Superior temporal gyrus (tissue), 1 donor: ENCODE measurements at regions not wholly inside any gene's neighbourhood (a gene's known extent, or its start where the extent isn't known, plus 50 kb on each side); places are given as distances from the start of the nearest gene placed in this dataset.
"Not testable (repeated sequence)": the region's sequence is repeated elsewhere in the genome, so short reads cannot be mapped to it uniquely, and the experiment has no call there.

Experiments
- DNase-seq: peaks from one replicate; pipeline ENCODE4 v3.0.0-alpha.2; 2016; ENCODE audit errors: extremely low spot score

- DNase-seq: no peak
Observed at GRCh38 chr20:47985092-47985850, 200.0 kb upstream of the SULF2 start.

GRCh38 chr20:47984437-47984836 is 199.2 kb upstream of the SULF2 start:
- no peak for DNase-seq

- DNase-seq: not testable (repeated sequence)
Observed at GRCh38 chr20:47983642-47984041, 198.4 kb upstream of the SULF2 start.

- DNase-seq: no peak
Observed at GRCh38 chr20:47982574-47983360, 197.5 kb upstream of the SULF2 start.

- no peak for DNase-seq
Observed at GRCh38 chr20:47981222-47981621, 195.9 kb upstream of the SULF2 start.

- no peak for DNase-seq
Observed at GRCh38 chr20:47980336-47981177, 195.3 kb upstream of the SULF2 start.

- DNase-seq: not testable (repeated sequence)
Observed at GRCh38 chr20:47979361-47980095, 194.2 kb upstream of the SULF2 start.

GRCh38 chr20:47978428-47979120 is 193.3 kb upstream of the SULF2 start:
- not testable (repeated sequence) for DNase-seq

- DNase-seq: not testable (repeated sequence)
Observed at GRCh38 chr20:47977789-47978252, 192.5 kb upstream of the SULF2 start.

- not testable (repeated sequence) for DNase-seq
Observed at GRCh38 chr20:47977017-47977788, 191.9 kb upstream of the SULF2 start.

GRCh38 chr20:47974234-47974878 is 189.1 kb upstream of the SULF2 start:
- no peak for DNase-seq

- DNase-seq: no peak
Observed at GRCh38 chr20:47973519-47974233, 188.4 kb upstream of the SULF2 start.

- no peak for DNase-seq
Observed at GRCh38 chr20:47972916-47973309, 187.6 kb upstream of the SULF2 start.

GRCh38 chr20:47972297-47972915 is 187.1 kb upstream of the SULF2 start:
- not testable (repeated sequence) for DNase-seq

GRCh38 chr20:47971058-47971791 is 185.9 kb upstream of the SULF2 start:
- no peak for DNase-seq

GRCh38 chr20:47970282-47970903 is 185.1 kb upstream of the SULF2 start:
- no peak for DNase-seq

- DNase-seq: no peak
Observed at GRCh38 chr20:47969426-47969825, 184.1 kb upstream of the SULF2 start.
